Hypothalamus (tissue), 51 donors: ENCODE measurements at regions not wholly inside any gene's neighbourhood (a gene's known extent, or its start where the extent isn't known, plus 50 kb on each side); places are given as distances from the start of the nearest gene placed in this dataset.
"Not testable (repeated sequence)": the region's sequence is repeated elsewhere in the genome, so short reads cannot be mapped to it uniquely, and the experiment has no call there.

Experiments
- DNase-seq, 51 donors: peaks; one replicate each; lab custom pipeline; 2025; lab: John Stamatoyannopoulos, UW

GRCh38 chr5:177863822-177864446 lies 81.2 kb upstream of the FAM153A start:
- DNase-seq: not testable (repeated sequence)

DNA sequence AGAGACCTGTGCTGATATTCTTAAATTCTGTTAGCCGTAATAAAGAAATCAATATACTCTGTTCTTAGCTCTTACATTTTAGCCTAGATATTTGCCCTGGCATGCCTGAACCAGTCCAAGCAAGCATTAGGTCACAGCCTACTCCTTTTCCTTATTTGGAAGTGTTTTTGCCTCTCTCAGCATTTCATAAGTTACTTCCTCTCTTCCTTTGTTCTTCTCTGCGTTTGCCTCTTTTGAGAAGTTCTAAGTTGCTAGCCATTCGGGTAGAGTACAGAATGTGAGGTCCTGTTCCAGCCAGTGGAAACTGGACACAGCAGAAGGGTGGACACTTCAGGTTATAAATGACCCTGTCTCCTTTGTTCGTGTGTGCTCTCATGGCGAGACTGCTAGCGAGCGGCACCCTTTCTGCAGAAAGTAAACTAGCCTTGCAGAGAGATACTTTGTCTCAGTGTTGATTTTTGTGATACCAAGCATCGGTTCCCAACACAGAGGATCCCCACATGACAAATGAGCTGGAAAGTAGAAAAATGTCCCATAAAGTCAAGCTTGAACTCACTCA lies 75.0 kb upstream of the FAM153A start:
- not testable (repeated sequence) for DNase-seq

- DNase-seq: not testable (repeated sequence)
These were observed 73.8 kb upstream of the FAM153A start for GRCh38 chr5:177856474-177856873.

GRCh38 chr5:177847914-177848313 lies 65.2 kb upstream of the FAM153A start:
- DNase-seq: not testable (repeated sequence)

- not testable (repeated sequence) for DNase-seq
These were observed 63.9 kb upstream of the FAM153A start for GRCh38 chr5:177846598-177846997.

GRCh38 chr5:177845906-177846305 lies 63.2 kb upstream of the FAM153A start:
- DNase-seq: not testable (repeated sequence)

GRCh38 chr5:177836191-177836590 lies 53.5 kb upstream of the FAM153A start:
- not testable (repeated sequence) for DNase-seq
